ENCODE measurements at regions not wholly inside any gene's neighbourhood (a gene's known extent, or its start where the extent isn't known, plus 50 kb on each side); places are given as distances from the start of the nearest gene placed in this dataset.

GRCh38 chr7:15851201-15851600 lies 164.7 kb upstream of the MEOX2 start:
- TF ChIP-seq CTCF (IDR thresholded peaks at IDR 0.05), result no peak
- TF ChIP-seq SIN3A (IDR thresholded peaks at IDR 0.05; ENCODE audit: borderline replicate concordance, insufficient read depth, low read depth, low read length), result no peak
- no peak for TF ChIP-seq POLR2AphosphoS5 (IDR thresholded peaks at IDR 0.05; ENCODE audit: low read depth, low read length)
- no peak for TF ChIP-seq REST (IDR thresholded peaks at IDR 0.05; ENCODE audit: insufficient read depth in 1 of 2, low read depth in 2 of 2, low read length in 1 of 2)

All from Panc1 (cell line).